ENCODE measurements at regions not wholly inside any gene's neighbourhood (a gene's known extent, or its start where the extent isn't known, plus 50 kb on each side); places are given as distances from the start of the nearest gene placed in this dataset.

- TF ChIP-seq CTCF (IDR thresholded peaks at IDR 0.05) (no peak), EP300 (IDR thresholded peaks at IDR 0.05) (no peak), POLR2A (IDR thresholded peaks at IDR 0.05) (no peak)
Measured at GRCh38 chr21:38114717-38115333, 142.0 kb upstream of the KCNJ15 start.
